Heart right ventricle (tissue), 16 donors: ENCODE measurements at regions not wholly inside any gene's neighbourhood (a gene's known extent, or its start where the extent isn't known, plus 50 kb on each side); places are given as distances from the start of the nearest gene placed in this dataset.

Experiments used
- ATAC-seq, 8 donors: fragments of 200-7000 bp; cut with Tn5 transposase; one replicate each; pipeline ENCODE4 v1.9.1; 2020; ENCODE audit warnings: mild to moderate bottlenecking in 8 of 8, moderate library complexity in 8 of 8, moderate number of reproducible peaks in 1 of 8
- DNase-seq, 2 donors: peaks; one replicate each; pipeline ENCODE4 v3.0.0-alpha.2; 2020
- H3K27ac ChIP-seq, 10 donors: fragments of 200-600 bp; sonication (generic) in 2 of 10; one replicate each; pipeline versions ENCODE4 v1.5.0 to v1.8.0; 2020 to 2022; ENCODE audit warnings: mild to moderate bottlenecking in 3 of 10
- H3K27me3 ChIP-seq, 7 donors: fragments of 200-600 bp; one replicate each; pipeline ENCODE4 v1.8.0; 2021 to 2022; ENCODE audit warnings: mild to moderate bottlenecking in 2 of 7
- H3K36me3 ChIP-seq, 9 donors: fragments of 200-600 bp; sonication (generic) in 1 of 9; one replicate each; pipeline versions ENCODE4 v1.5.0 to v1.8.0; 2020 to 2022; ENCODE audit warnings: mild to moderate bottlenecking in 2 of 9
- H3K4me1 ChIP-seq, 9 donors: fragments of 200-600 bp; sonication (generic) in 1 of 9; one replicate each; pipeline versions ENCODE4 v1.5.0 to v1.8.0; 2020 to 2022; ENCODE audit warnings: mild to moderate bottlenecking in 4 of 9
- H3K4me3 ChIP-seq, 10 donors: fragments of 200-600 bp; sonication (generic) in 2 of 10; one replicate each; pipeline versions ENCODE4 v1.5.0 to v1.8.0; 2020 to 2022; ENCODE audit warnings: mild to moderate bottlenecking in 7 of 10, moderate library complexity in 2 of 10
- H3K9me3 ChIP-seq, 11 donors: fragments of 200-600 bp in 10 of 11; sonication (generic) in 2 of 11; one replicate each; pipeline versions ENCODE4 v1.5.0 to v1.8.0; 2013 to 2022; ENCODE audit warnings: mild to moderate bottlenecking in 2 of 11, control low read depth in 1 of 11, moderate library complexity in 1 of 11
- CTCF ChIP-seq, 9 donors: fragments of 200-600 bp; sonication (generic) in 2 of 9; IDR thresholded peaks; one replicate each; pipeline versions ENCODE4 v1.5.0 to v1.8.0; 2021 to 2022; ENCODE audit warnings: antibody characterized with exemption in 9 of 9, mild to moderate bottlenecking in 5 of 9, moderate library complexity in 1 of 9
- WGBS, 2 donors: extraction: QIAGEN DNeasy Blood & Tissue Kit; methylation state at CpG; one replicate each; pipeline ENCODE4 v1.1.7; 2013; ENCODE audit warnings: inconsistent platforms in 1 of 2; 5-methylcytosine and 5-hydroxymethylcytosine counted together
- intact Hi-C, 10 donors: fragments of 100-400 bp; cut with DNase I; formaldehyde crosslinking; loops; one replicate each; pipeline versions ENCODE4 v1.11.1 to v1.14.2; 2022
- donor health status: Arrhythmogenic right ventricular cardiomyopathy.
- donor health status: ischemic (EF 13 %, LVEDD 7.1; RV severe dilation, severe dysfunction).
- donor health status: healthy with polysubstance abuse.
- donor health status: DM: no; HTN: yes; CAD: no.
- donor health status: DM: no; HTN: no; CAD: no.
- donor health status: ischemic (EF 25% LVEDD 6.9; RV normal size, moderate dysfunction).
- donor health status: ischemic (EF 25% LVEDD 5.7; RV mildly dilated, moderate dysfunction).
- donor health status: healthy.
- donor health status: DM: yes; HTN: yes; CAD: no.
- donor health status: Ischemic cardiomyopathy.
- donor health status: ischemic (EF 35%, LVEDD 5.7; RV mildly dilated, moderate dysfunction).
- donor health status: nonischemic (EF 11% LVEDD 7.7; RV severe dilation, severe dysfunction).
- donor health status: DM: yes; HTN: yes; CAD: no.
- donor health status: PGD.
- donor health status: ischemic (EF 29% LVEDD 5.4; RV normal size, mild dysfunction).
- donor health status: nonischemic (EF 23%, LVEDD 6.1; RV moderate dilation, normal function).

GRCh38 chr18:77772177-77772576 is 522.5 kb downstream of the GALR1 start:
- Histone ChIP-seq H3K9me3 (no peaks in the 10 kb centered on the region), H3K27me3 (peaks cover 0 to 8% (median 2%) of the 10 kb centered on the region in 7 donors), H3K4me1 (no peaks in the 10 kb centered on the region), H3K27ac (no peak overlapping the region), H3K4me3 (no peak overlapping the region), H3K36me3 (no peaks in the 10 kb centered on the region)
- WGBS, 2 donors, result 73 to 76% methylated on average over 5 of the region's 5 CpGs
- TF ChIP-seq CTCF (IDR thresholded peaks at IDR 0.05), result no peak
- ATAC-seq (no peak), DNase-seq (no peak)
- intact Hi-C loops, result no loop called here

- 88 to 90% methylated on average over 12 of the region's 12 CpGs for WGBS, 2 donors
Observed at GRCh38 chr18:77776104-77776503, 526.5 kb downstream of the GALR1 start.

GRCh38 chr18:77777163-77777562 is 527.5 kb downstream of the GALR1 start:
- peaks cover 0 to 3% (median 0%) of the 10 kb centered on the region in 7 donors for H3K27me3 ChIP-seq
- H3K4me3 ChIP-seq, result no peak overlapping the region
- 78 to 82% methylated on average over 11 of the region's 11 CpGs for WGBS, 2 donors
- ATAC-seq (no peak), DNase-seq (no peak)
- TF ChIP-seq CTCF (IDR thresholded peaks at IDR 0.05), result no peak
- H3K27ac ChIP-seq, result no peak overlapping the region
- H3K4me1 ChIP-seq, result no peaks in the 10 kb centered on the region
- peaks cover 0 to 4% (median 0%) of the 10 kb centered on the region in 11 donors for H3K9me3 ChIP-seq
- no peaks in the 10 kb centered on the region for H3K36me3 ChIP-seq
- intact Hi-C loops, result no loop called here

More at GRCh38 chr18:77776104-77776503, 526.5 kb downstream of the GALR1 start:
- DNase-seq (no peak), ATAC-seq (no peak)
- intact Hi-C loops, result no loop called here
- H3K36me3 ChIP-seq, result no peaks in the 10 kb centered on the region
- peaks cover 0 to 7% (median 0%) of the 10 kb centered on the region in 7 donors for H3K27me3 ChIP-seq
- H3K27ac ChIP-seq, result no peak overlapping the region
- H3K4me3 ChIP-seq, result no peak overlapping the region
- H3K9me3 ChIP-seq, result peaks cover 0 to 3% (median 0%) of the 10 kb centered on the region in 11 donors
- no peaks in the 10 kb centered on the region for H3K4me1 ChIP-seq
- TF ChIP-seq CTCF (IDR thresholded peaks at IDR 0.05), result no peak

GRCh38 chr18:77784759-77785379 is 535.2 kb downstream of the GALR1 start:
- no peak overlapping the region for H3K27ac ChIP-seq
- peaks cover 0 to 4% (median 0%) of the 10 kb centered on the region in 11 donors for H3K9me3 ChIP-seq
- no peak for ATAC-seq
- intact Hi-C loops, result no loop called here
- 90 to 93% methylated on average over 18 of the region's 18 CpGs for WGBS, 2 donors
- DNase-seq, result no peak
- H3K27me3 ChIP-seq, result peaks cover 0 to 14% (median 0%) of the 10 kb centered on the region in 7 donors
- H3K36me3 ChIP-seq, result no peaks in the 10 kb centered on the region
- H3K4me1 ChIP-seq, result no peaks in the 10 kb centered on the region
- no peak overlapping the region for H3K4me3 ChIP-seq
- TF ChIP-seq CTCF (IDR thresholded peaks at IDR 0.05), result no peak
